ENCODE measurements at regions not wholly inside any gene's neighbourhood (a gene's known extent, or its start where the extent isn't known, plus 50 kb on each side); places are given as distances from the start of the nearest gene placed in this dataset.

DNA sequence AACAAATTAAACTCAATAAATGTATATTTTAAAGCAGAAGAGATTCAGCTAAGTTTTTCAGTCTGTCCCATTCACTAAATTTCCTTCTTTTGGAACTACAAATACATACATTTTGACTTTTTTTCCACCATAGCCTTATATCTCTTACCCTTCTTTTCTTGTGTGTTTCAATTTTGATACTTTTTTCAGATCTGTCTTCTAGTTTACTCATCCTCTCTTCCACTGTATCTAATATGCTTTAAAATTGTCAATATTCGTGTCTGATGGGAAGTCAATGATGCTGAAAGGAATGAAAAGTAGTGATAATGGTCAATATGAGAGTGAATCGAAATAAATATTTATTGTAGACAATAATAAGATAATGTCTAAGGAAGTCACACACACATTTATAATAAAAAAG is 332.3 kb upstream of the KIRREL3 start:
- no peaks in the 10 kb centered on the region for H3K27me3 Mint-ChIP-seq
- Histone ChIP-seq H3K27me3 (ENCODE audit: control insufficient read depth in 2 of 2, insufficient read depth in 2 of 2, low read length in 2 of 2) (no peaks in the 10 kb centered on the region), H3K9me3 (ENCODE audit: control insufficient read depth in 2 of 3, low read length in 3 of 3) (no peaks in the 10 kb centered on the region), H3K4me3 (ENCODE audit: low read length) (no peak overlapping the region), H3K4me1 (ENCODE audit: control insufficient read depth in 2 of 2, insufficient read depth in 2 of 2, low read length in 2 of 2) (no peaks in the 10 kb centered on the region), H3K27ac (ENCODE audit: low read depth, low read length) (no peak overlapping the region), H3K36me3 (ENCODE audit: control insufficient read depth in 2 of 3, insufficient read depth in 3 of 3, low read length in 3 of 3) (no peaks in the 10 kb centered on the region)
- intact Hi-C loops (cut with micrococcal nuclease) = no loop called here
- ATAC-seq = no peak
- H3K27ac Mint-ChIP-seq = no peak overlapping the region
- ChIA-PET POLR2A (no interaction called here), CTCF (no interaction called here)
- H3K36me3 Mint-ChIP-seq = no peaks in the 10 kb centered on the region
- DNase-seq = no peak
- H3K4me1 Mint-ChIP-seq = no peaks in the 10 kb centered on the region
- H3K4me3 Mint-ChIP-seq = no peak overlapping the region
- H3K9me3 Mint-ChIP-seq = peaks cover 0 to 22% (median 5%) of the 10 kb centered on the region in 11 donors

DNA sequence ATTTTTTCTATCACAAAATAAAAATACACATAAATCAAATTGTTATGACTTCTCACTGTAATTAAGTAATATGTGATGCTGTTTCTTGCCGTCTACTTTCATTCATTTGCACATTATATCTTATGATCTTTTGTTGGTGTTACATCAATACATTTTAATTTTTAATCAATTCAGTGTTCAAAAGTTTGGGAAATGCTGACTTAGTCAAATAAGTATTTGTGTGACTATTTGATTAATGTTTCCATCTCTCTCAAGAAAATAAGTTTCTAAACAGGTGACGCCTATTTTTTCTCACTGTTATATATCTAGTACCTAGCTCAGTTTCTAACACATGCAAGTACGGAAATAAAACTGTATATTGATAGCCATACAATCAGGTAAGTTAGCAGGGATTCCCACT is 329.5 kb upstream of the KIRREL3 start:
- Histone ChIP-seq H3K9me3 (ENCODE audit: control insufficient read depth in 2 of 3, low read length in 3 of 3) (no peaks in the 10 kb centered on the region), H3K4me3 (ENCODE audit: low read length) (no peak overlapping the region), H3K27ac (ENCODE audit: low read depth, low read length) (no peak overlapping the region), H3K27me3 (ENCODE audit: control insufficient read depth in 2 of 2, insufficient read depth in 2 of 2, low read length in 2 of 2) (no peaks in the 10 kb centered on the region), H3K4me1 (ENCODE audit: control insufficient read depth in 2 of 2, insufficient read depth in 2 of 2, low read length in 2 of 2) (no peaks in the 10 kb centered on the region), H3K36me3 (ENCODE audit: control insufficient read depth in 2 of 3, insufficient read depth in 3 of 3, low read length in 3 of 3) (no peaks in the 10 kb centered on the region)
- Mint-ChIP-seq H3K4me3 (no peak overlapping the region), H3K27ac (no peak overlapping the region), H3K4me1 (no peaks in the 10 kb centered on the region), H3K9me3 (peaks cover 0 to 22% (median 4%) of the 10 kb centered on the region in 11 donors), H3K36me3 (no peaks in the 10 kb centered on the region), H3K27me3 (no peaks in the 10 kb centered on the region)
- CTCF ChIA-PET = no interaction called here
- DNase-seq (no peak), ATAC-seq (no peak)
- intact Hi-C loops (cut with micrococcal nuclease) = no loop called here
- POLR2A ChIA-PET = no interaction called here

DNA sequence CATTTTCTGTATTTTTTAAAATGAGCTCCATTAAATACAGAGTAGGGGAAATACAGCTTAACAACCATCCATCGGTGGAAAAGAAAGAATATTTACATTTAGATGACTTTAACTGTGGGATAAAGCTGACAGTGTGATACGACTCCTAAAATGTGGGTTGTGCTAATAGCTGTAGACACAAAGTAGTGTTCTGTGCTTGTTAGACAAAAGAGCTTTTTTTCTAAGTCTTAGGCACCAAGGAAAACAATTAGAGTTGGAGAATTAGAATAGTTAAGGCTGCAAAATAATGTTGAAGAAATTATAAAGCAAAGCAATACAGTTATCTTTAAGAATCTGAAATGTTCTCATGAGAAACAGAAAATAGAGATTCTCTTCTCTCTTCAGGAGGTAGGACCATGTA is 307.7 kb upstream of the KIRREL3 start:
- H3K27me3 ChIP-seq (ENCODE audit: control insufficient read depth in 2 of 2, insufficient read depth in 2 of 2, low read length in 2 of 2) = no peaks in the 10 kb centered on the region
- no peak overlapping the region for H3K4me3 ChIP-seq (ENCODE audit: low read length)
- ChIA-PET POLR2A (no interaction called here), CTCF (no interaction called here)
- ATAC-seq (no peak), DNase-seq (no peak)
- H3K4me1 ChIP-seq (ENCODE audit: control insufficient read depth in 2 of 2, insufficient read depth in 2 of 2, low read length in 2 of 2) = no peaks in the 10 kb centered on the region
- H3K36me3 ChIP-seq (ENCODE audit: control insufficient read depth in 2 of 3, insufficient read depth in 3 of 3, low read length in 3 of 3) = no peaks in the 10 kb centered on the region
- H3K27me3 Mint-ChIP-seq = no peaks in the 10 kb centered on the region
- no peaks in the 10 kb centered on the region for H3K9me3 ChIP-seq (ENCODE audit: control insufficient read depth in 2 of 3, low read length in 3 of 3)
- no peak overlapping the region for H3K27ac Mint-ChIP-seq
- H3K36me3 Mint-ChIP-seq = no peaks in the 10 kb centered on the region
- peaks cover 0 to 13% (median 0%) of the 10 kb centered on the region in 11 donors for H3K9me3 Mint-ChIP-seq
- no peak overlapping the region for H3K4me3 Mint-ChIP-seq
- no peaks in the 10 kb centered on the region for H3K4me1 Mint-ChIP-seq
- intact Hi-C loops (cut with micrococcal nuclease) = no loop called here
- H3K27ac ChIP-seq (ENCODE audit: low read depth, low read length) = no peak overlapping the region

DNA sequence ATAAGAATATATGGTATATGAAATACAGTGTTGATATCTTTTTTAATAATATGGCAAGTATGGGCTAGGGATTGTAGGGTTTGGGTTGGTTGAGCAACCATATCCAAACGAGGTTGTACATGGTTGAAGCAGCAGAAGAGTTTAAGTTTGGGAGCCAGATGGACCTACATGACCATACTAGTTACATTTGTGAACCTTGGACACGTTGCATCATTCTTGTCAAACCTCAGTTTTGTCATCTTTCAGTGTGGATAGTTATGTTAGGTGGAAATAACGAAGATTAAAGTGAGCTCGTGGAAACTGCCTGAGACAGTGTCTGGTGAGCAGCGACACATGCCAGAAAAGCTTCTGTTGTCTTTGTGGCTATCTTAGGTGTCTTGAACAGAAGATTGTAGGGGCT is 307.1 kb upstream of the KIRREL3 start:
- no peak for ATAC-seq
- Mint-ChIP-seq H3K36me3 (no peaks in the 10 kb centered on the region), H3K27me3 (peaks cover 0 to 4% (median 0%) of the 10 kb centered on the region in 5 donors), H3K4me1 (no peaks in the 10 kb centered on the region), H3K9me3 (peaks cover 0 to 8% (median 0%) of the 10 kb centered on the region in 11 donors), H3K27ac (no peak overlapping the region), H3K4me3 (no peak overlapping the region)
- H3K4me1 ChIP-seq (ENCODE audit: control insufficient read depth in 2 of 2, insufficient read depth in 2 of 2, low read length in 2 of 2) = no peaks in the 10 kb centered on the region
- no peak for DNase-seq
- no peaks in the 10 kb centered on the region for H3K27me3 ChIP-seq (ENCODE audit: control insufficient read depth in 2 of 2, insufficient read depth in 2 of 2, low read length in 2 of 2)
- CTCF ChIA-PET = no interaction called here
- intact Hi-C loops (cut with micrococcal nuclease) = no loop called here
- POLR2A ChIA-PET = no interaction called here
- no peaks in the 10 kb centered on the region for H3K36me3 ChIP-seq (ENCODE audit: control insufficient read depth in 2 of 3, insufficient read depth in 3 of 3, low read length in 3 of 3)
- H3K4me3 ChIP-seq (ENCODE audit: low read length) = no peak overlapping the region
- no peak overlapping the region for H3K27ac ChIP-seq (ENCODE audit: low read depth, low read length)
- no peaks in the 10 kb centered on the region for H3K9me3 ChIP-seq (ENCODE audit: control insufficient read depth in 2 of 3, low read length in 3 of 3)

DNA sequence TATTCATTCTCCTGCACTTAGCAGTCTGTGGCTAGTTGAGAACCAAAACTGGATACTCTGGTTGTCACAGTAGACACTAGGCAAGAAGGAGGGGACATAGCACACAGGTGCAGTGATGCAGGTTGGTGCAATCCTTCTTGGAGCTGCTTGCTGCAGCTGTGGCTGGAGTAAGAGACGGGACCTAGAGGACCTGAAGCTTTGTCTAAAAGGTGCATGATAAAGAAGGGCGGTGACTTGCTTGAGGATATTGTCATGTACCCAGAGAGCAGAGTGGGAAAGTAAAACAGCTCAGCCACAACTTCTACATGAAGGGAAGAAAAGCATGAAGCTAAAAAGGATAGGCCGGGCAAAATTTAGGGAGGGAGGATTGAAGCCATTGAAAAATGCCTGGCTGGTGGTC is 304.1 kb upstream of the KIRREL3 start:
- Histone ChIP-seq H3K4me3 (ENCODE audit: low read length) (no peak overlapping the region), H3K4me1 (ENCODE audit: control insufficient read depth in 2 of 2, insufficient read depth in 2 of 2, low read length in 2 of 2) (no peaks in the 10 kb centered on the region), H3K27ac (ENCODE audit: low read depth, low read length) (no peak overlapping the region), H3K36me3 (ENCODE audit: control insufficient read depth in 2 of 3, insufficient read depth in 3 of 3, low read length in 3 of 3) (no peaks in the 10 kb centered on the region), H3K9me3 (ENCODE audit: control insufficient read depth in 2 of 3, low read length in 3 of 3) (no peaks in the 10 kb centered on the region), H3K27me3 (ENCODE audit: control insufficient read depth in 2 of 2, insufficient read depth in 2 of 2, low read length in 2 of 2) (no peaks in the 10 kb centered on the region)
- CTCF ChIA-PET = no interaction called here
- Mint-ChIP-seq H3K4me3 (no peak overlapping the region), H3K9me3 (peaks cover 0 to 3% (median 0%) of the 10 kb centered on the region in 11 donors), H3K27ac (no peak overlapping the region), H3K36me3 (no peaks in the 10 kb centered on the region), H3K4me1 (no peaks in the 10 kb centered on the region), H3K27me3 (peaks cover 0 to 5% (median 0%) of the 10 kb centered on the region in 5 donors)
- DNase-seq (no peak), ATAC-seq (no peak)
- intact Hi-C loops (cut with micrococcal nuclease) = no loop called here
- POLR2A ChIA-PET = no interaction called here

DNA sequence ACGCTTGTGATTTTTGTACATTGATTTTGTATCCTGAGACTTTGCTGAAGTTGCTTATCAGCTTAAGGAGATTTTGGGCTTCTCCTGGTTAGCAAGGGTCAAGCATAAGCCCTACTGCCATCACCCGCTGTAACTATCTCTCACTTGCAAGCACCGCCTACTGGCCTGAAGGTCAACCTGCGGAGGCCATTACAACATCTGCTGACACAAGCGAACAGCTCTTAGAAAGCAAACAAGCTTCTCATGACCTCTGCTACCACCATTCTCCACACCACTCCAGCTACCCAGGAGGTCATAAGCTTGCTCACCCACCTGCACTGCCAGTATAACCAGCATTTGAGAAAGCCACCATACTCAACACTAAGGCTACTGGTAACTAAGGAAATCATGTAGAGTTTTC is 288.4 kb upstream of the KIRREL3 start:
- Histone ChIP-seq H3K27me3 (ENCODE audit: control insufficient read depth in 2 of 2, insufficient read depth in 2 of 2, low read length in 2 of 2) (no peaks in the 10 kb centered on the region), H3K36me3 (ENCODE audit: control insufficient read depth in 2 of 3, insufficient read depth in 3 of 3, low read length in 3 of 3) (no peaks in the 10 kb centered on the region), H3K4me3 (ENCODE audit: low read length) (no peak overlapping the region), H3K27ac (ENCODE audit: low read depth, low read length) (no peak overlapping the region), H3K4me1 (ENCODE audit: control insufficient read depth in 2 of 2, insufficient read depth in 2 of 2, low read length in 2 of 2) (no peaks in the 10 kb centered on the region), H3K9me3 (ENCODE audit: control insufficient read depth in 2 of 3, low read length in 3 of 3) (no peaks in the 10 kb centered on the region)
- CTCF ChIA-PET = no interaction called here
- Mint-ChIP-seq H3K4me3 (no peak overlapping the region), H3K36me3 (peaks cover 0 to 3% (median 0%) of the 10 kb centered on the region in 5 donors), H3K27ac (no peak overlapping the region), H3K27me3 (peaks cover 0 to 4% (median 0%) of the 10 kb centered on the region in 5 donors), H3K9me3 (peaks cover 0 to 34% (median 16%) of the 10 kb centered on the region in 11 donors), H3K4me1 (no peaks in the 10 kb centered on the region)
- ATAC-seq = no peak
- POLR2A ChIA-PET = no interaction called here
- intact Hi-C loops (cut with micrococcal nuclease) = no loop called here
- no peak for DNase-seq

DNA sequence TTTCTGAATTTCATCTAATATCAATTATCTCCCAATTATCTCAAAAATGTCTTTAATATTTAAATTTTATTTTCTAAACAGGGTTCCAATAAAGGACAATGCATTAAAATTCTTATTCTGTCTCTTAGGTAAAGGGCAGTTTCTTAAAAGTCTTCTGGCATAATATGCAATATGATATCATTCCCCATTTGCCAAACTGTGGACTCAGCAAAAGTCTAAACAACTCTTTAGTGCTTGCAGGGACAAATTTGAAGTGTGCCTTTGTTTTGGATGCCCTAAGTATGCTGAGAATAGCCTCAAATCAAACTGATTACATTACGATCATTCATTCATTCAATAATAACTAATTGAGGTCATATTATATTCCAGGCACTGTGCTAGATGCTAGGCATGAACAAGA is 281.0 kb upstream of the KIRREL3 start:
- intact Hi-C loops (cut with micrococcal nuclease) = no loop called here
- H3K36me3 ChIP-seq (ENCODE audit: control insufficient read depth in 2 of 3, insufficient read depth in 3 of 3, low read length in 3 of 3) = no peaks in the 10 kb centered on the region
- CTCF ChIA-PET = no interaction called here
- no peak overlapping the region for H3K27ac Mint-ChIP-seq
- DNase-seq (no peak), ATAC-seq (no peak)
- H3K4me3 Mint-ChIP-seq = no peak overlapping the region
- POLR2A ChIA-PET = no interaction called here
- H3K4me1 ChIP-seq (ENCODE audit: control insufficient read depth in 2 of 2, insufficient read depth in 2 of 2, low read length in 2 of 2) = no peaks in the 10 kb centered on the region
- H3K27me3 ChIP-seq (ENCODE audit: control insufficient read depth in 2 of 2, insufficient read depth in 2 of 2, low read length in 2 of 2) = no peaks in the 10 kb centered on the region
- H3K9me3 Mint-ChIP-seq = peaks cover 0 to 7% (median 0%) of the 10 kb centered on the region in 11 donors
- no peaks in the 10 kb centered on the region for H3K27me3 Mint-ChIP-seq
- no peak overlapping the region for H3K4me3 ChIP-seq (ENCODE audit: low read length)
- H3K27ac ChIP-seq (ENCODE audit: low read depth, low read length) = no peak overlapping the region
- H3K36me3 Mint-ChIP-seq = no peaks in the 10 kb centered on the region
- H3K9me3 ChIP-seq (ENCODE audit: control insufficient read depth in 2 of 3, low read length in 3 of 3) = no peaks in the 10 kb centered on the region
- H3K4me1 Mint-ChIP-seq = no peaks in the 10 kb centered on the region

All from naive thymus-derived CD4-positive, alpha-beta T cell (primary cell).